WTC11 (cell line): ENCODE measurements at regions not wholly inside any gene's neighbourhood (a gene's known extent, or its start where the extent isn't known, plus 50 kb on each side); places are given as distances from the start of the nearest gene placed in this dataset.

ENCODE experiments used
- ATAC-seq: fragments of 200-7000 bp; cut with Tn5 transposase; 2 replicates; pipeline ENCODE4 v1.10.0; 2021; ENCODE audit warnings: mild to moderate bottlenecking, moderate library complexity
- CTCF ChIA-PET: fragments of 300-600 bp; sonication (Branson Sonifier 250); formaldehyde crosslinking; loops from one replicate; lab custom pipeline; 2021; ENCODE audit warnings: antibody characterized with exemption; lab: Charles Lee
- POLR2A ChIA-PET: fragments of 350-600 bp; sonication (Branson Sonifier 250); formaldehyde crosslinking; loops from one replicate; lab custom pipeline; 2021; ENCODE audit warnings: antibody characterized with exemption; lab: Charles Lee
- DNase-seq: peaks from one replicate; pipeline ENCODE4 v3.0.0; 2021; ENCODE audit warnings: low spot score
- H3K27ac Mint-ChIP-seq: 2 replicates; pipeline ENCODE4 v1.8.0; 2021; ENCODE audit warnings: mixed read lengths
- H3K27me3 Mint-ChIP-seq: 2 replicates; pipeline ENCODE4 v1.8.0; 2021; ENCODE audit warnings: low read depth, mild to moderate bottlenecking, moderate library complexity, mixed read lengths
- H3K36me3 Mint-ChIP-seq: 2 replicates; pipeline ENCODE4 v1.8.0; 2021; ENCODE audit warnings: mixed read lengths
- H3K4me1 Mint-ChIP-seq: 2 replicates; pipeline ENCODE4 v1.8.0; 2022; ENCODE audit warnings: mixed read lengths
- H3K4me3 Mint-ChIP-seq: 2 replicates; pipeline ENCODE4 v1.8.0; 2021; ENCODE audit warnings: mild to moderate bottlenecking, moderate library complexity, mixed read lengths
- H3K9me3 Mint-ChIP-seq: 2 replicates; pipeline ENCODE4 v1.8.0; 2021; ENCODE audit warnings: mixed read lengths
- ATF6 ChIP-seq: sonication (generic); formaldehyde crosslinking; IDR thresholded peaks from 2 replicates; pipeline ENCODE4 v1.8.1; 2023; ENCODE audit warnings: mild to moderate bottlenecking, missing genetic modification reagents
- CDX4 ChIP-seq: fragments of 250-450 bp; sonication (Bioruptor Pico); IDR thresholded peaks from 2 replicates; pipeline ENCODE4 v1.9.0; 2021; ENCODE audit warnings: moderate library complexity, mild to moderate bottlenecking, inconsistent platforms, borderline replicate concordance
- CREB1 ChIP-seq: sonication (generic); formaldehyde crosslinking; IDR thresholded peaks from 2 replicates; pipeline ENCODE4 v1.8.0; 2023; ENCODE audit warnings: mild to moderate bottlenecking, missing genetic modification reagents
- GRHL2 ChIP-seq: fragments of 250-450 bp; sonication (Bioruptor Pico); IDR thresholded peaks from 2 replicates; pipeline ENCODE4 v1.8.0; 2022; ENCODE audit warnings: mild to moderate bottlenecking, moderate library complexity; ENCODE audit not compliant: insufficient replicate concordance, severe bottlenecking
- HMGA2 ChIP-seq: fragments of 250-450 bp; sonication (Bioruptor Pico); IDR thresholded peaks from 2 replicates; pipeline ENCODE4 v1.4.0; 2021; ENCODE audit warnings: mild to moderate bottlenecking, moderate library complexity
- IRF1 ChIP-seq: sonication (generic); formaldehyde crosslinking; IDR thresholded peaks from 2 replicates; pipeline ENCODE4 v1.8.0; 2023; ENCODE audit warnings: missing genetic modification reagents
- IRF2 ChIP-seq: sonication (generic); formaldehyde crosslinking; IDR thresholded peaks from 2 replicates; pipeline ENCODE4 v1.8.0; 2022; ENCODE audit warnings: low read depth, missing genetic modification reagents, borderline replicate concordance
- JUN ChIP-seq: sonication (generic); formaldehyde crosslinking; IDR thresholded peaks from 2 replicates; pipeline ENCODE4 v1.8.0; 2023; ENCODE audit warnings: mild to moderate bottlenecking, missing genetic modification reagents
- MLX ChIP-seq: sonication (generic); formaldehyde crosslinking; IDR thresholded peaks from 2 replicates; pipeline ENCODE4 v1.8.1; 2023; ENCODE audit warnings: mild to moderate bottlenecking, missing genetic modification reagents, moderate library complexity
- MXD4 ChIP-seq: fragments of 250-450 bp; sonication (Bioruptor Pico); IDR thresholded peaks from 2 replicates; pipeline ENCODE4 v1.8.0; 2021; ENCODE audit warnings: mild to moderate bottlenecking, moderate library complexity, borderline replicate concordance
- NFATC4 ChIP-seq: fragments of 250-450 bp; sonication (Bioruptor Pico); IDR thresholded peaks from 2 replicates; pipeline ENCODE4 v1.9.0; 2021; ENCODE audit warnings: mild to moderate bottlenecking
- NR1H2 ChIP-seq: sonication (generic); formaldehyde crosslinking; IDR thresholded peaks from 2 replicates; pipeline ENCODE4 v1.9.0; 2021; ENCODE audit warnings: mild to moderate bottlenecking, moderate library complexity, missing genetic modification reagents
- NR3C1 ChIP-seq: sonication (generic); formaldehyde crosslinking; conservative IDR thresholded peaks from 2 replicates; pipeline ENCODE4 v1.8.1; 2023; ENCODE audit warnings: low read depth, mild to moderate bottlenecking, missing genetic modification reagents
- PRDM15 ChIP-seq: sonication (generic); formaldehyde crosslinking; IDR thresholded peaks from 2 replicates; pipeline ENCODE4 v1.8.0; 2022; ENCODE audit warnings: missing genetic modification reagents
- SMAD4 ChIP-seq: sonication (generic); formaldehyde crosslinking; IDR thresholded peaks from 2 replicates; pipeline ENCODE4 v1.8.0; 2022; ENCODE audit warnings: mild to moderate bottlenecking, missing genetic modification reagents
- SOX15 ChIP-seq: fragments of 250-450 bp; sonication (Bioruptor Pico); IDR thresholded peaks from 2 replicates; pipeline ENCODE4 v1.9.0; 2021; ENCODE audit warnings: mild to moderate bottlenecking
- STAT6 ChIP-seq: sonication (generic); formaldehyde crosslinking; conservative IDR thresholded peaks from 2 replicates; pipeline ENCODE4 v1.8.1; 2023; ENCODE audit warnings: mild to moderate bottlenecking, low read depth, missing genetic modification reagents, moderate library complexity
- ZNF671 ChIP-seq: fragments of 250-450 bp; sonication (Bioruptor Pico); IDR thresholded peaks from 2 replicates; pipeline ENCODE4 v1.8.0; 2021; ENCODE audit warnings: mild to moderate bottlenecking
- TF ChIP-seq, protein P1 (sequence below): sonication (generic); formaldehyde crosslinking; conservative IDR thresholded peaks from 2 replicates; pipeline ENCODE4 v1.8.1; 2022; ENCODE audit warnings: mild to moderate bottlenecking, missing genetic modification reagents
- TF ChIP-seq, protein P2 (sequence below): fragments of 250-450 bp; sonication (Bioruptor Pico); IDR thresholded peaks from 2 replicates; pipeline ENCODE4 v1.9.0; 2021; ENCODE audit warnings: mild to moderate bottlenecking

DNA sequence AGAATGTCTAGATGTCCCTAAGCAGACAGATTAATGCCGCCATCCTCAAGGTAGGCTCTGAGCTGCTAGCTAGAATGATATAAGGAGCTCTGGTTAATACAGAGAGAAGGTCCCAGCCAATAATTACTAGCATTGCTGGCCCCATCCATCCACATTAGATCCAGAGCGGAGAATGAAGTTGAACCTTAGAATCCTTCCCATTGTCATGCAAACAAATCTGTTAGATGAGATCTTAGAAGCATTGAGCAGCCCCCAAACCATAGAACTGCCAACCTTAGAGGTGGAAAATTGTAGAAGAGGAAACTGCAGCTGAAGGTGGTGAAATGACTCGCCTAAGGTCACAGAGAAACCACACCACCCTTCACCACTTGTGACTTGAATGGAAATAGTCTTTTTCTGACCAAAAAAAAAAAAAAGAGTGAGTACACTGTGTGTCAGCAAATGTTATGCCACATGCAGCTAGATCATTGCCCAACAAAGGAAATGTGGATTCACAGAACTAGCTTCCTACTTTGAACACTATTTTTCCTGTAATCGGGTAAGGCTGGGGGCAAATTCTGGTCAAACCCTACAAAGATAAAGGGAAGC, 162.1 kb downstream of the SMIM20 start:
- Mint-ChIP-seq H3K36me3 (peaks cover 5% of the 10 kb centered on the region; the same call in 1 of the 2 replicates), H3K9me3 (peaks cover 13% of the 10 kb centered on the region), H3K4me1 (peaks cover 17% of the 10 kb centered on the region), H3K27me3 (no peaks in the 10 kb centered on the region), H3K4me3 (no peak overlapping the region), H3K27ac (no peak overlapping the region)
- no peak for TF ChIP-seq JUN
- TF ChIP-seq STAT6 (CRISPR knock-in tag) = no peak
- TF ChIP-seq CREB1 (CRISPR knock-in tag) = no peak
- no peak for TF ChIP-seq SMAD4 (CRISPR knock-in tag)
- TF ChIP-seq IRF1 (CRISPR knock-in tag) = no peak
- TF ChIP-seq SOX15 (CRISPR knock-in tag) = no peak
- no peak for TF ChIP-seq ZNF671 (CRISPR knock-in tag)
- TF ChIP-seq, protein P1, sequence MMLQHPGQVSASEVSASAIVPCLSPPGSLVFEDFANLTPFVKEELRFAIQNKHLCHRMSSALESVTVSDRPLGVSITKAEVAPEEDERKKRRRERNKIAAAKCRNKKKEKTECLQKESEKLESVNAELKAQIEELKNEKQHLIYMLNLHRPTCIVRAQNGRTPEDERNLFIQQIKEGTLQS (CRISPR knock-in tag) = no peak
- TF ChIP-seq MXD4 (CRISPR knock-in tag) = no peak
- no peak for TF ChIP-seq NFATC4 (CRISPR knock-in tag)
- no peak for TF ChIP-seq HMGA2
- TF ChIP-seq NR3C1 (CRISPR knock-in tag) = no peak
- no peak for TF ChIP-seq IRF2 (CRISPR knock-in tag)
- TF ChIP-seq MLX (CRISPR knock-in tag) = no peak
- no peak for TF ChIP-seq GRHL2 (CRISPR knock-in tag)
- ATAC-seq (no peak), DNase-seq (no peak)
- CTCF ChIA-PET = interaction anchor here (1.2 to 1.8 kb wide), 2 partner anchors 20 to 284 kb away, joined by 3 read pairs; no protein-coding TSS in a partner anchor
- POLR2A ChIA-PET = no interaction called here

DNA sequence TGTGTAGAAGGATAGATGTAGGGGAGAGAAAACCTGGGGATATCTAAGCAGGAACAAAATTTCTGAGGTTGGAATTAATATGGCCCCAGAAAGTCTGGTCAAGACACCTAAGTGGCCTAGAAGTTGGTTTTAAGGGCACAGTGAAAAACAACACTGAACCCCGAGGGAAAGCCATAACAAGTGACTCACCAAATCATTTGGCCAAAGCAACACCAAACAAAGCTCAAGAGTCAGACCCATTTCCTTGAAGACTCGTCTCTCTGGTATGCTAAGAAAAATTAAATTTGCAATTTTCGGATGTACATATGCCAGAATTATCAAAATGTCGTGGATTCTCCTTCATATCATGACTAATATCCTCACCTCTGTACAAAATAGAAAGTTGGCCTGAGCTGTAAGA, 162.9 kb downstream of the SMIM20 start:
- CTCF ChIA-PET = interaction anchor here (1.3 to 1.8 kb wide), 2 partner anchors 21 to 89 kb away, joined by 3 read pairs; no protein-coding TSS in a partner anchor
- no peak for TF ChIP-seq CDX4 (CRISPR knock-in tag)
- no peak for TF ChIP-seq NR1H2 (CRISPR knock-in tag)
- TF ChIP-seq PRDM15 (CRISPR knock-in tag) = no peak
- TF ChIP-seq, protein P2, sequence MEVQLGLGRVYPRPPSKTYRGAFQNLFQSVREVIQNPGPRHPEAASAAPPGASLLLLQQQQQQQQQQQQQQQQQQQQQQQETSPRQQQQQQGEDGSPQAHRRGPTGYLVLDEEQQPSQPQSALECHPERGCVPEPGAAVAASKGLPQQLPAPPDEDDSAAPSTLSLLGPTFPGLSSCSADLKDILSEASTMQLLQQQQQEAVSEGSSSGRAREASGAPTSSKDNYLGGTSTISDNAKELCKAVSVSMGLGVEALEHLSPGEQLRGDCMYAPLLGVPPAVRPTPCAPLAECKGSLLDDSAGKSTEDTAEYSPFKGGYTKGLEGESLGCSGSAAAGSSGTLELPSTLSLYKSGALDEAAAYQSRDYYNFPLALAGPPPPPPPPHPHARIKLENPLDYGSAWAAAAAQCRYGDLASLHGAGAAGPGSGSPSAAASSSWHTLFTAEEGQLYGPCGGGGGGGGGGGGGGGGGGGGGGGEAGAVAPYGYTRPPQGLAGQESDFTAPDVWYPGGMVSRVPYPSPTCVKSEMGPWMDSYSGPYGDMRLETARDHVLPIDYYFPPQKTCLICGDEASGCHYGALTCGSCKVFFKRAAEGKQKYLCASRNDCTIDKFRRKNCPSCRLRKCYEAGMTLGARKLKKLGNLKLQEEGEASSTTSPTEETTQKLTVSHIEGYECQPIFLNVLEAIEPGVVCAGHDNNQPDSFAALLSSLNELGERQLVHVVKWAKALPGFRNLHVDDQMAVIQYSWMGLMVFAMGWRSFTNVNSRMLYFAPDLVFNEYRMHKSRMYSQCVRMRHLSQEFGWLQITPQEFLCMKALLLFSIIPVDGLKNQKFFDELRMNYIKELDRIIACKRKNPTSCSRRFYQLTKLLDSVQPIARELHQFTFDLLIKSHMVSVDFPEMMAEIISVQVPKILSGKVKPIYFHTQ (CRISPR knock-in tag) = no peak
- no peak for TF ChIP-seq ATF6 (CRISPR knock-in tag)

More for the DNA sequence above, 162.9 kb downstream of the SMIM20 start:
- Mint-ChIP-seq H3K4me3 (no peak overlapping the region), H3K36me3 (peaks cover 5% of the 10 kb centered on the region; the same call in 1 of the 2 replicates), H3K9me3 (peaks cover 13% of the 10 kb centered on the region), H3K27me3 (no peaks in the 10 kb centered on the region), H3K27ac (no peak overlapping the region), H3K4me1 (peaks cover 18% of the 10 kb centered on the region)
- POLR2A ChIA-PET = no interaction called here
- no peak for ATAC-seq
- no peak for DNase-seq
